ENCODE measurements at regions not wholly inside any gene's neighbourhood (a gene's known extent, or its start where the extent isn't known, plus 50 kb on each side); places are given as distances from the start of the nearest gene placed in this dataset.
A peak's percentile ranks its signal among the peaks of the same experiment; 100 is the strongest.

DNA sequence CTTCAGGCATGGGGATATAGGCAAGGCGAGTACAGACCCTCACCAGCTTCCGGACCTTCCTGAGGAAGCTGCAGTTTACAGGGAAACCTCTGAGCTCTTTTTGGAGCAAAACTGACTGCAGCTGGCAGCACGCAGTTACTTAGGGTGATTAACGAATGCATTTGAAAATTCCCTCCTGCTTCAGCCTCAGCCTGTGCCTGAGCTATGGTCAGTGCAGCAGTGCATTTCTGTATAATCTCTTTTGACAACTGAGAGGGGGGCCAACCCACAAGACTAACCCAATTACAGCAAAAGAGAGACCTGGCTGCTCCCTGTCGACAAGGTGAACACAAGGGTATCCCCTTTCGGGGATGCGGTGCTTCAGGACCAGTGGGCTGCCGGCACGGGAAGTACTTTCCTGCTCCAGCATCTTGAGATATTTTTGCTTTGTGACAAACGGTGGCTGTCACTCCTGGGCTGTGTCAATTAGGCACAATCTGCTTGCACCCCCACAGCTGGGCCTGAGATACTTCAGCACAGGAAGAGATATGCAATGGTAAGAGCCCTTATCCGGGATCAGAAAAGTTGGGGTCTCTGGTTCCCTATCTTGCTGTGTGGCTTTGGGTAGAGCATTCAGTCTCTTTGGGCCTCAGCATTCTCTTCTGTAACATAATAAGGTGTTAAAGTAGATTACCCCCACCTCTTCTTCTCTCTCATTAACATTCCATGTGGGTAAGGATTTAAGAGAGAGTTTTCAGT, 141.0 kb downstream of the TMEM17 start:
- no peak for DNase-seq

DNA sequence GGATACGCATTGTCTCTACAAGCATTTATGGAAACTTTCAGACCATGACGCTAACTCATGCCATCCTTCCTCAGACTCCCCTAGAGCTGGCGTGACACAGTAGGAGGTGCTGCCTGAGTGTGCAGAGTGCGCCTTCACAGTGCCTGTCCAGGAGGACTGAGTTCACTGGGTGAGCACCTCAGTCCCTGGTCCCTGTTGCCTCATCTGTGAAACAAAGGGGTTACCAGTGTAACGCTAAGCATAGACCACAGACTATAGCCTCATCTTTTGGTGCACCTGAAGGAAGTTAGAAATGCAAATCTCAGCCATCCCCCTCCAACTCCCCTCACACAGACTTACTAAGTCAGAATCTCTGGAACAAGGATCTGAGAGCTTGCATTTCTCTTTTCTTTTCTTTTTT, 142.8 kb downstream of the TMEM17 start:
- no peak for DNase-seq

DNA sequence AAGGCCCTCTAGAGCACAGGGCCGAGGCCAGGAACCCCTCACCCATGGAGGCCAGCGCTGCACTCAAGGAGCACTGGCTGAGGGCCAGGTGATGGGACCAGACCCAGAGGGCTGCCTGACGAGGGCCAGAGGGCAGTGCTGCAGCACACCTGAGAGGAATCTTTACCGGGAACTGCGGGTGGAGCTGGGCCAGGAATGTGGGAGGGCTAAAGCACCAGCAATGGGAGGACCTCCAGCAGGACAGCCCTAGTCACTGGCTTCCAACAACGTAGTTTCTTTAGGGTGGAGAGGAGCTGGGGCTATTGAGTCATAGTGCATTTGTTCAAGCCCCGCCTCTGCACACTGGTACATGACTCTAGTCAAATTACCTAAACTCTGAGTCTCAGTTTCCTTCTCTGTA, 143.4 kb downstream of the TMEM17 start:
- no peak for DNase-seq

DNA sequence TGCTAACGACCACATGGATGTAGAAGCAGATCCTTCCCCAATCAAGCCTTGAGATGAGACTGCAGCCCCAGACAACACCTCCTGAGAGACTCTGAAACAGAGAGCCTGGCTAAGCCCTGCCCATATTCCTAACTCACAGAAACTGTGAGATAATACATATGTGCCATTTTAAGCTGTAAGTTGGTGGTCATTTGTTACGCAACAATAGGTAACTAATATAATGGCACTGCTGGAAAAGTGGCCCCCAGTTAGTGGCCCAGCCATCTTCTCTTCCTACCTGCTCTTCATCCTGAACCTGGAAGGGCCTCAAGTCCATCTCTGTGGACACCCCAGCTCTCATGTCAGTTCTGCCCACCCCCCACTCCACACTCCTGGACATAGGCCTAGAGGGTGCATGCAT, 144.0 kb downstream of the TMEM17 start:
- DNase-seq, result no peak

DNA sequence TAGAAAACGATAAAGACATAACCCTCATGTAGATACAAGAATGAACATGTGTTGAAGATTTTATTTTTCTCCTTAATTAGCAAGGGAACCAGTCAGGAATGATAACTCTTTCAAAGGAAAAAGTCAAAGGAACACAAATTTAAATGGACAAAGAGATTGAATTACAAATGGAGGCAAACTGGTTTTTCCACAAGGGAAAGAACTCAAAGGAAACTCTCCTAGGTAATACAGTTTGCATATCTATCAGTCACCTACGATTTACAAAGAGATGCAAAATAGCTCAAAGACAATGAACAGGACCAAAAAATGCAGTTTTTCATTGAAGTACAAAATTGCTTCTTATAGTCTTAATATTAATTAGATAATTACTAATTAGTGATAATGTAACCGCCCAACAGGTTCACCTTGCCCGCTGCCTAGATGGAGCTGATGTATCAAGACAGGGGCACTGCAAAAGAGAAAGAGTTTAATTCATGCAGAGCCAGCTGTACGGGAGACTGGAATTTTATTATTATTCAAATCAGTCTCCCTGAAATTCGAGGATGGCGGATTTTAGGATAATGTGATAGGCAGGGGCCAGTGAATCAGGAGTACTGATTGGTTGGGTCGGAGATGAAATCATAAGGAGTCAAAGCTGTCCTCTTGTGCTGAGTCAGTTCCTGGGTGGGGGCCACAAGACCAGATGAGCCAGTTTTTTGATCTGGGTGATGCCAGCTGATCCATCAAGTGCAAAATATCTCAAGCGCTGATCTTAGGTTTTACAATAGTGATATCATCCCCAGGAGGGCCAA, 151.0 kb downstream of the TMEM17 start:
- DNase-seq, result no peak

DNA sequence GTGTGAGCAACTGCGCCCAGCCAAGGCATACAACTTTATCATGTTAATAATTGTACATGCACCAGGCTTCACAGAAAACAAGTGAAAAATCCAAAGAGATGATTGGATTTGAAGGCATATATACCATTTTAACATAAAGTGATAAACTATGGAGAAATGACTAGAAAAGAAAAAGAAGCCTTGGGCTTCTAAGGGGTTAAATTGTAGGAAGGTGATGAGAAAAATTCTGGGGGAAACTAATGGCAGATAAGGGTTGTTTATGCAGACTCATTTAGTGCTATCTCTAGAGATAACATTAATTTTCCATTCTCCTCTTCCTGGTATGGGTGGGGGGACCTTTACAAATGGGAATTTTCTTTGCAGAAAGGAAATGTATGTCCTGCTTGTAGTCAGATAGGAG, 154.0 kb downstream of the TMEM17 start:
- DNase-seq, result no peak

DNA sequence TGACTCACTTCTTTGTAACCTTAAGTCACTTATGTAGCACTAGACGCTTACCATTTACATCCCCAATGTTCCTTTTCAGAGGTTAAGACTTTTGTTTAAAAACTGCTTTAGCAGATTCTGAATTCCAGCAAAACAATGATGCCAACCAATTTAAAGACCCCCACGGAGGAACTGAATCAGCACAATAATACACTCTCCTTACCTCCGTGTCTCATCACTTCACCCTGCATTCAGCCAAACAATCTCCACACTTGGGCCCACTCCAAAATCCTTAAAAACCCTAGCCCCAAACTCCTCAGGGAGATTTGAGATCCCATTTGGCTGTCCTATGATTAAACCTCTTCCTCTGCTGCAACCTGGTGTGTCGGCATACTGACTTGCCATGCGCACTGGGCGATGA, 153.9 kb downstream of the B3GNT2 start:
- DNase-seq, result no peak

DNA sequence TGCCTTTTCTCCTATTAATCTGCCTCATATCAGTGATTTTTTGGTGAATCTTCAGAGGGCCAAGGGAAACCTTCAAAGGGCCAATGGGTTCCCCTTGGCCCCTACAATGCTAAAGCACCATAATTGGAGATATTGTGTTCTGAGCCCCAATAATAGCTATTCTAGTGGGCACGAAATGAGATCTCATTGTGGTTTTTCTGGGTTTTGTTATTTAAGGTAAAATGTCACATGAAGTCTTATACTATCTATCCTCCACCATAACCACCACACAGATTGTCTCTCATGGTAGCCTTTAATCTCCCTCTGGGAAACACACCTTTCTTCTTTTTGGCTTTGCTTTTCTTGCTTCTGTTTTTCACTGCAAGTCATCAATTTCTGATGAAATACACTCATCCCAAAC, 152.8 kb downstream of the B3GNT2 start:
- no peak for DNase-seq

DNA sequence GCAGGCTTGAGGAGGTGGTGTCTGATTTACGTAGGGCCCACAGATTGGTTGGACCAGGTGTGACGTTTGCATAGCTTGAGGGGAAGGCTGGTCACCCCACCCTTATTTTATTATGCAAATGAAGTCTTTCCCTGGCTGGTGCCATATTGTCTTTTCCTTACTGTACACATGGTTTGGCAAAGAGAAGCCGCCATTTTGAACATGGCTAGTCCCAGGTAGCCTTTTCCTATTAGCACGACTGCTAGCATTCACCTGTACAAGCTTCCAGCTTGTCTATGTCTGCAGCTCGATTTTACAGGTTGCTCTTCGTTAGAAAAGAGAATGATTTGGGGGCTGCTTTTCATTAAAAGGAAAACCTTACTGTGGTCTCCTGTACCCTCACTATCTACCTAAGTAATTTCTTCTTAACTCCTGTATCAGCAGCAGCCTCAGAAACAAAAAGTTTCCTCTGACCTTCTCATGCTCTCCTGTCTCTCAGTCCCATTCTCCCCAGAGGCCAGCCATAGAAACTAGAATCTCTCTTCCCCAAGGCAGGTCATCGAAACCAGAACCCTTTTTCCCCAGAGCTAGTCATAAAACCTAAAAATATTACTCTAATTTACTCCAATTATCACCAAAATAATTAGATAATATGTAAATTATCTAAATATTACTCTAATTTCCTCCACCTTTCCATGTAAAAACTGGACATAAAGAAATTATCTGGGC, 151.8 kb downstream of the B3GNT2 start:
- DNase-seq, result no peak

DNA sequence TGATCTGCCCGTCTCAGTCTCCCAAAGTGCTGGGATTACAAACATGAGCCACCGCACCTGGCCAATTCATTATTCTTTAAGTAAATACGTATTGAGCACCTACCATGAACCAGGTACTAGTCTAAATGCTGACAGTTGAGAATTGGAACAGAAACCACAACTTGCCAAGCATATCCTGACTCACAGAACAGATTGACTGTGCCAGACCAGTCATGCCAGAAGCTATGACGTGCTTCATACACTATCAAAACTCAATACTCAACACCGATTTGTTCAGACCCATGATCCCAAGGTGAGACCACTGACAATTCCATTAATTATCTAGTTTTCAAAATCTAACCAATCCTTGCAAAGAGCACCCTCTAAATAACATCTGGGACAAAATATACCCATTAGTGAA, 148.6 kb downstream of the B3GNT2 start:
- no peak for DNase-seq

DNA sequence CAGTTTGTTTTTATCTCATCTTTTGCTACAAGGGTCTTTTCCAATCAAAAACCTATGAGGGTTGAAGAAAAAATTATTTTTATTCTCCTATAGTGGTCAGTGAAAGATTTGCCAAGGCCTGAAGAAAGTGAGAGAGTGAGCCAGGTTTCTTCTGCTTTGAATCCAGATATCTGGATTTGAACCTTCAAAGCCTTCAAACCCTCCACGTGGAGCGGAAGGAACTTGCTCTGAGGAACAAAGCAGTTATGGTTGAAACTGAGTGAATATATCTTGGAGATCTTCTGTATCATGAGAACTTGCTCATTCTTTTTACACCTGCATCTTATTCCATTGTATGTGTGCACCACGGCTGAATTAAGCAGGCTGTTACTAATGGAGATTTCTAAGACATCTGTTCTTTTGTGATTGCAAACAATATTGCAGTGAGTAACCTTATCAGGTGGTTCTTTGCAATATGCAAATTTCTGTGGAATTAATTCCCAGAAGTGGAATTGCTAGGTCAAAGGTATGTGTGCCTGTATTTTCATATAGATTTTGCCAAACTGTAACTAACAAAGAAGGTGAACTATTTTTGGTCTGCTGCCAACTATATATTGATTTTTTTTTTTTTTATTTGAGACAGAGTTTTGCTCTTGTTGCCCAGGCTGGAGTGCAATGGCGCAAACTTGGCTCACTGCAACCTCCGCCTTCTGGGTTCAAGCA, 147.9 kb downstream of the B3GNT2 start:
- peak in 1 of 2 experiments; percentile 6 for DNase-seq

DNA sequence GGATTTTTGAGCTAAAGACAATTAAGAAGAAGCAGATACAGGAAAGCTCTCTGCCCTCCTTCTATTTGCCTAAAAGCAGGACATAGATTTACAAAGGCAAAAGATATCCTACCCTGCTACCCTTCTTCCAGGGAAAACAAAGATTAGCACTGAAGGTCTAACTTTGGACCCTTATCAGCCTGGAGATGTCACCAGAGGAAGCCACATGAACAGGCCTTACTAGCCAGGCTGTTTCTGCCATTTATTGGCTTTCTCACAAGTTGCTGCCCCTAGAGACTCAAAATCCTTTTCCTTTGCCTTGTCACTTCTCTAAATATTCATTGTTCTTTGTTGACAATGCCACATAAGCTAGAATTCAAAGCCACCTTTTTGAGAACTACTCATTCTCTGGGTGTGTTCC, 147.3 kb downstream of the B3GNT2 start:
- DNase-seq, result no peak

DNA sequence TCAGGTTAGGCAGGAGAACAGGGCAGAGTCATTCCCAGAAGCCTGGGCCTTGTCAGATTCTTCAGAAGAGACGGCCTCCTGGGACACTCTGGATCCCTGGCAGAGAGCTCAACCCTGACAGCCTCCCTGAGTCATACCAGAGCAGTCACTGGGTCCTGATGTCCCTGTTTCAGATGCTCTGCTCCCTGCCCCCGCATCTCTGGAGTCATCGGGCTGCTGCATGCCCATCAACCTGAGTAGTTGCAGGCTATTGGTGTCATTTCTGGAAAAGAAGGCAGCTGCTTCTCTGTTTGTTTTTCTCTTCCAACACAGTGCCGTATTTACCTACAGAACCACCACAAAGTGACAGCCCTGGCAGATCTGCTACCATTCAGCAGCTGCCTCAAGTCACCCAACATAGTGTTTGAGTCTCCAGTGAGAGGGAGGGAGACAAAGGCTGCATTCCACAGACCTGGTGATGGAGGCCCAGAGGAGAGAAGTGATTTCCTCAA, 145.1 kb downstream of the B3GNT2 start:
- DNase-seq, result peak in 1 of 2 experiments; percentile 16

DNA sequence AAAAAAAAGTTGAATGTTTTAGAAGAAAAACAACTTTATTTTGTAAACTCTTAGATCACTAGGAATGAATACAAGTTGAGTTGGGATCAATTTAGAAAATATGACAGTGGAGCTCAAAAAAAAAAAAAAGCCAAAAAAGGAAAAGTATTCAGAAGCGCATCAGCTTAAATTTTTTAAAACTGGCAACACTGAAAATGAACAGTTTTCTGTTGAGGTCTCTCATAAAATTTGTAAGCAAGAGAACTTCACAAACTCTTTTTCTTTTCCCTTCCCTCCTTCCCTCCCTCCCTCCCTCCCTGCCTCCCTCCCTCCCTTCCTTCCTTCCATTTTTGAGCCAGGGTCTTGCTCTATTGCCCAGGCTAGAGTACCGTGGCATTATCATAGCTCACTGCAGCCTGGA, 143.9 kb downstream of the B3GNT2 start:
- no peak for DNase-seq

DNA sequence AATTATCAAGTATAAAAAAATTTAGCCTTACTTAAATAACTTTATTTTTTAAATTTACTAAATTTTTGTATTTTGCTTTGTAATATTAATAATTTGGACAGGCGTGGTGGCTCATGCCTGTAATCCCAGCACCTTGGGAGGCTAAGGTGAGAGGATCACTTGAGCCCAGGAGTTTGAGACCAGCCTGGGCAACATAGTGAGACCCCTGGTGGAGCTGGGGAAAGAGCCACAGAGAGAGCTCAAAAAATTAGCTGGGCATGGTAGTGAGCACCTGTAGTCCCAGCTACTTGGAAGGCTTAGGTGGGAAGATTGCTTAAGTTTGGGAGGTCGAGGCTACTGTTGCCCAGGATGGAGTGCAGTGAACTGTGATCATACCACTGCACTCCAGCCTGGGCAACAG, 143.5 kb downstream of the B3GNT2 start:
- no peak for DNase-seq

DNA sequence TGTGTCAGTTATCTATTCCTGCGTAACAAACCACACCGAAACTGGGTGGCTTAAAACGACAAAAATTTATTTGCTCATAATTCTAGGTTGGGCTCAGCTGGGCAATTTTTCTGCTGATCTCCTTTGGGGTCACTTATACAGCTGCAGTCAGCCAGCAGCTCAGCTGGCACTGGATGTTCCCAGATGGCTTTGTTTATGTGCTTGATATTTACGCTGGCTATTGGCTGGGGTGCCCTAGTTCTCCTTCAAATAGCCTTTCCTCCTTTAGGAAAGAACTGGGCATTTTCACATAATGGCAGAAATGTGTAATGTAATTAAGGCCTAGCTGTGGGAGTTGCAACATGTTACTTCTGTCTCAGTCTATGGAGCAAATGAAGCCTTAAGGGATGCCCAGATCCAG, 142.2 kb downstream of the B3GNT2 start:
- peak in 1 of 2 experiments; percentile 30 for DNase-seq

DNA sequence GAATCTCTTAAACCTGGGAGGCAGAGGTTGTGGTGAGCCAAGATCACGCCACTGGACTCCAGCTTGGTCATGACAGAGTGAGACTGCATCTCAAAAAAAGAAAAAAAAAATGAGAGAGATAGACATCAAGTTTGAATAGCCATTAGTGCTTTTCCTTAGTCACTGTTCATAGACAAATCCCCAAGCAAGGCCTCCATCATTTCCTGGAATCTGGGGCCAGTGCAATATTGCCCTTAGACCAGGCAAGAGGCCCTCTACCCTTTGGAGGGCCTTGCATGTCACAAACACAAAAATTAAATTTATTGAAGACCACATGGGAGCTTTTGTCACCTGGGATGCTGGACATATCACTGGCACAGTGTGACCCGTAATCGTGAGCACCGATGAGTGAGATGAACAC, 141.5 kb downstream of the B3GNT2 start:
- no peak for DNase-seq

DNA sequence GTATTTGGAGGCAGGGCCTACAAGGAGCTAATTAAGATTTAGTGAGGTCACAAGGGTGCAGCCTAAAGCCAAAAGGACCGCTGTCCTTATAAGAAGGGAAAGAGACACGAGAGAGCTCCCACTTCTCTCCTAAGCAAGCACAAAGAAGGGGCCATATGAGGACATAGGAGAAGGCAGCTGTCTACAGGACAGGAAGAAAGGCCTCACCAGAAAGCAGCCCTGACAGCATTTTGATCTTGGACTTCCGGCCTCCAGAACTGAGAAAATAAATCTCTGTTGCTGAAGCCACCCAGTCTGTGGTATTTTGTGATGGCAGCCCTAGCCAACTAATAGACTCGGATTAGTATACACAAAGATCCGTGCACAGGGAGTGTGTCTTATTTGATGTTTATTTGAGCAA, 139.7 kb downstream of the B3GNT2 start:
- no peak for DNase-seq

DNA sequence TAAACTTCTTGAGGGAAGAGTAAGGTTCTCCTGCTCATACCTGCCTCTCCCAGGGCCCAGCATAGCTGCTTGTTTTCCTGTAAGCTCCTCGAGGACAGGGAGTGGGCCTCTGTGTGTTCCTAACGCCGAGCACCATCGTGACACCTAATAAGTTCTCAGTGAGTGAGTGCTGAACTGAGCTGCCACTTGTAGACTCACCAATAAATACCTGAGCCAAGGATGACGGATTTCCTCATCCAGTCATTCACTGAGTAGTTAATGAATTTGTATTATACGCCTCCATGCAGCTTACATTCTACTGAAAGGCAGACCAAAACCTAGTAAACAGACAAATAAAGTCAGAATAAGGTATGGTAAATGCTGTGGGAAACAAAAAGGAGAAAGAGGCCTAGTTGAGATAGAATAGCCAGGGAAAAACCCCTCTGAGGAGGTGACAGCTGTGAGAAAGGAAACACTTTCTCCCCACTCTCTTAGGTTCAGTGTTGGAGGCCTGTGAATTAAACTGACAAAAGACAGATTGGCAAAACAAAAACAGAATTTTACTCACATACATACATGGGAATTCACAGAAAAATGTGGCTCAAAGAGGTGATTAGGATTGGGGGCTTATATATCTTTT, 138.6 kb downstream of the B3GNT2 start:
- DNase-seq, result no peak

DNA sequence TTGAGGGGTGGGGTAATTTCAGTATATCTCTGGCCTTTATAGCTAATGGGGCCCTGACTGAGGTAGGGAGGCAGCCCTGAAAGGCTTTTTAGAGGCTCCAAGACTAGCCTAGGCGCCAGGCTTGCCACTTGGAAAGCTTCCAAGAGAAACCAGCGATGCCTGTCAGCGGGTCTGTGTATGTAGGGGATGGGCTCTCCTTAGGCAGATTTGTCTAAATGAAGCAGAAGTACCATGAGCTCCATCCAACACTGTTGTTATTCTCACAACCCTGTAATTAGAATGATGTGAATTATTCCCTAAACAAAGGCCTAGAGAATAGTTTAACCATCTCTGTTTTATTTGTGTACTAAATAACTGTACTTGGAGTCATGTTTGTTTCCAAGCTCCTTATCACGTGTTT, 138.1 kb downstream of the B3GNT2 start:
- peak in 1 of 2 experiments; percentile 59 for DNase-seq

DNA sequence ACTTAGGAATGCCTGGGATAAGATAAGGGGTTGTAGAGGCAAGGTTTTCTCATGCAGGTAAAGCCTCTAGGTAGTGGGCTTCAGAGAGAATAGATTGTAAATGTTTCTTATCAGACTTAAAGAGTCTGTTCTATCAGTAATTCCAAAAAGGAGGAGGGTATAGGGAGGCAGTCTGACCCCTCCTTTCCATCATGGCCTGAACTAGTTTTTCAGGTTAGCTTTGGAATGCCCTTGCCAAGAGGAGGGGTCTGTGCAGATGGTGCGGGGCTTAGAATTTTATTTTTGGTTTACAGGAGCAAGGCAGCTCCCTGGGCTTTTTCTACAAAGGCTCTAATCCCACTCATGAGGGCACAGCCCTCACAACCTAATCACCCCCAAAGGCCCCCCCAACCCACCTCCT, 135.0 kb downstream of the B3GNT2 start:
- no peak for DNase-seq

DNA sequence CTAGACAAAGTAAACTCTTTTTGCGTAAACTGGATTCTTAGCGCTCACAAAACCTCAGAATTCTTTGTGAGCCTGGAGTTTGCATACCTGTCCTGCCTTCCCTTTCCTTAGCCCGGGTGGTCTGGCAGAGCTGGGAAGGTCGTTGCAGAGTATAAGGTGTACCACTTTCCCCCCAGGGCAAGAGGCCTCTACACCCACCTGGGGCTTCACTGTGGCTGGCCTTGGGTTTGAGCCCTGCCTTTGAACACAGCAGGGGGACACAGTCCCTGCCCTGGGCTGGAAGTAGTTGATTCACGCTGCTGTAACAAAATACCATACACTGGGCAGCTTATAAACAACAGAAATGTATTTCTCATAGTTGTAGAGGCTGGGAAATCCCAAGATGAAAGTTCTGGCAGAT, 133.9 kb downstream of the B3GNT2 start:
- DNase-seq, result no peak

DNA sequence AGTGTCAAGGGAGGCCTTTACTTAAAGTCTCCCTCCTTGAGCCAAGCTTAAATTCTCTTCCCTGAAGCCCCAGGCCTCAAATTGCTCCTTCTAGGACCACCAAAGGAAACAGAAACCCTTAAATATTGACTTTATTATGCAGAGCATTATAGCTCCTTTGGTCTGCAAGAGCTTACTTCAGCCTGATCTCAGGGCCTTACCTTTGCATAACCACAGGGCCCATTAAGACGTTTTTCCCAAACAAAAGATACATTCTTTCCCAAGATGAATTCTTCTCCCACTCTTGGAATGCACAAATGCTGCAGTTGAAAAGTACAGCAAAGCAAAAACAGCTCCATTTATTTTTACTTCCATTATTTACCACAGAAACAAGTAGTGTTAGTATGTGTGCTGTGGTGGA, 130.8 kb downstream of the B3GNT2 start:
- no peak for DNase-seq

Data from NCI-H446 (cell line).